ENCODE measurements at regions not wholly inside any gene's neighbourhood (a gene's known extent, or its start where the extent isn't known, plus 50 kb on each side); places are given as distances from the start of the nearest gene placed in this dataset.
"Not testable (repeated sequence)": the region's sequence is repeated elsewhere in the genome, so short reads cannot be mapped to it uniquely, and the experiment has no call there.

GRCh38 chr3:118675305-118675704 lies 359.3 kb downstream of the IGSF11 start:
- DNase-seq (ENCODE audit: low read depth in 1 of 2, low spot score in 1 of 2), result no peak

- not testable (repeated sequence) for DNase-seq (ENCODE audit: low read depth in 1 of 2, low spot score in 1 of 2)
Measured at GRCh38 chr3:118678663-118679062, 356.0 kb downstream of the IGSF11 start.

GRCh38 chr3:118682921-118683320 lies 351.7 kb downstream of the IGSF11 start:
- no peak for DNase-seq (ENCODE audit: low read depth in 1 of 2, low spot score in 1 of 2)

- DNase-seq (ENCODE audit: low read depth in 1 of 2, low spot score in 1 of 2), result no peak
Measured at GRCh38 chr3:118683636-118684035, 351.0 kb downstream of the IGSF11 start.

- no peak for DNase-seq (ENCODE audit: low read depth in 1 of 2, low spot score in 1 of 2)
Measured at GRCh38 chr3:118688396-118688884, 346.2 kb downstream of the IGSF11 start.

- no peak for DNase-seq (ENCODE audit: low read depth in 1 of 2, low spot score in 1 of 2)
Measured at GRCh38 chr3:118692416-118692815, 342.2 kb downstream of the IGSF11 start.

GRCh38 chr3:118705487-118706219 lies 329.0 kb downstream of the IGSF11 start:
- DNase-seq (ENCODE audit: low read depth in 1 of 2, low spot score in 1 of 2), result no peak

GRCh38 chr3:118707991-118708390 lies 326.7 kb downstream of the IGSF11 start:
- no peak for DNase-seq (ENCODE audit: low read depth in 1 of 2, low spot score in 1 of 2)

GRCh38 chr3:118710532-118710931 lies 324.1 kb downstream of the IGSF11 start:
- DNase-seq (ENCODE audit: low read depth in 1 of 2, low spot score in 1 of 2), result no peak

GRCh38 chr3:118713502-118714207 lies 321.0 kb downstream of the IGSF11 start:
- no peak for DNase-seq (ENCODE audit: low read depth in 1 of 2, low spot score in 1 of 2)

- DNase-seq (ENCODE audit: low read depth in 1 of 2, low spot score in 1 of 2), result no peak
Measured at GRCh38 chr3:118714800-118715199, 319.8 kb downstream of the IGSF11 start.

GRCh38 chr3:118729546-118729945 lies 305.1 kb downstream of the IGSF11 start:
- DNase-seq (ENCODE audit: low read depth in 1 of 2, low spot score in 1 of 2), result no peak

- no peak for DNase-seq (ENCODE audit: low read depth in 1 of 2, low spot score in 1 of 2)
Measured at GRCh38 chr3:118734664-118735063, 300.0 kb downstream of the IGSF11 start.

GRCh38 chr3:118736107-118736506 lies 298.5 kb downstream of the IGSF11 start:
- no peak for DNase-seq (ENCODE audit: low read depth in 1 of 2, low spot score in 1 of 2)

- DNase-seq (ENCODE audit: low read depth in 1 of 2, low spot score in 1 of 2), result no peak
Measured at GRCh38 chr3:118740722-118741290, 293.8 kb downstream of the IGSF11 start.

GRCh38 chr3:118742760-118743159 lies 291.9 kb downstream of the IGSF11 start:
- DNase-seq (ENCODE audit: low read depth in 1 of 2, low spot score in 1 of 2), result no peak

GRCh38 chr3:118744186-118744585 lies 290.5 kb downstream of the IGSF11 start:
- no peak for DNase-seq (ENCODE audit: low read depth in 1 of 2, low spot score in 1 of 2)

GRCh38 chr3:118754406-118755252 lies 280.0 kb downstream of the IGSF11 start:
- no peak for DNase-seq (ENCODE audit: low read depth in 1 of 2, low spot score in 1 of 2)

GRCh38 chr3:118755253-118755801 lies 279.3 kb downstream of the IGSF11 start:
- DNase-seq (ENCODE audit: low read depth in 1 of 2, low spot score in 1 of 2), result no peak

- DNase-seq (ENCODE audit: low read depth in 1 of 2, low spot score in 1 of 2), result no peak
Measured at GRCh38 chr3:118760585-118761290, 273.9 kb downstream of the IGSF11 start.

Data from activated CD4-positive, alpha-beta T cell treated with anti-CD3 and anti-CD28 coated beads, Interleukin-2, amount 50 U/mL, for 24 hours (primary cell).